HG02642 (cell line): ENCODE measurements at regions not wholly inside any gene's neighbourhood (a gene's known extent, or its start where the extent isn't known, plus 50 kb on each side); places are given as distances from the start of the nearest gene placed in this dataset.

Experiments
- ATAC-seq: cut with Tn5 transposase; IDR thresholded peaks from one replicate; pipeline ENCODE4 v1.9.1; 2021; ENCODE audit warnings: mild to moderate bottlenecking; ENCODE audit not compliant: unreplicated experiment, poor library complexity

- ATAC-seq: no peak
Measured at GRCh38 chr2:48098539-48098938, 192.2 kb upstream of the FBXO11 start.

GRCh38 chr2:48104418-48104817 lies 198.1 kb upstream of the FBXO11 start:
- no peak for ATAC-seq

GRCh38 chr2:48105848-48106247 lies 199.6 kb upstream of the FBXO11 start:
- ATAC-seq: no peak

GRCh38 chr2:48107326-48107925 lies 201.1 kb upstream of the FBXO11 start:
- no peak for ATAC-seq

- no peak for ATAC-seq
Measured at GRCh38 chr2:48108455-48108854, 202.2 kb upstream of the FBXO11 start.

- no peak for ATAC-seq
Measured at GRCh38 chr2:48109491-48110204, 203.3 kb upstream of the FBXO11 start.

- no peak for ATAC-seq
Measured at GRCh38 chr2:48110492-48110891, 204.0 kb upstream of the FOXN2 start.

GRCh38 chr2:48112911-48113680 lies 201.4 kb upstream of the FOXN2 start:
- no peak for ATAC-seq

GRCh38 chr2:48113767-48114166 lies 200.7 kb upstream of the FOXN2 start:
- no peak for ATAC-seq

- ATAC-seq: peak; percentile 41
Measured at GRCh38 chr2:48114256-48114655, 200.2 kb upstream of the FOXN2 start.

GRCh38 chr2:48116497-48116896 lies 198.0 kb upstream of the FOXN2 start:
- ATAC-seq: no peak

- no peak for ATAC-seq
Measured at GRCh38 chr2:48118895-48119294, 195.6 kb upstream of the FOXN2 start.

- no peak for ATAC-seq
Measured at GRCh38 chr2:48120112-48120511, 194.4 kb upstream of the FOXN2 start.

GRCh38 chr2:48120759-48121242 lies 193.7 kb upstream of the FOXN2 start:
- ATAC-seq: no peak

GRCh38 chr2:48122166-48122565 lies 192.3 kb upstream of the FOXN2 start:
- ATAC-seq: no peak

GRCh38 chr2:48124592-48124991 lies 189.9 kb upstream of the FOXN2 start:
- ATAC-seq: no peak

GRCh38 chr2:48126162-48126561 lies 188.3 kb upstream of the FOXN2 start:
- ATAC-seq: no peak

GRCh38 chr2:48127612-48128191 lies 186.8 kb upstream of the FOXN2 start:
- no peak for ATAC-seq

- ATAC-seq: no peak
Measured at GRCh38 chr2:48129293-48129950, 185.1 kb upstream of the FOXN2 start.

- ATAC-seq: no peak
Measured at GRCh38 chr2:48131539-48132270, 182.8 kb upstream of the FOXN2 start.
